GM21825 (cell line): ENCODE measurements at regions not wholly inside any gene's neighbourhood (a gene's known extent, or its start where the extent isn't known, plus 50 kb on each side); places are given as distances from the start of the nearest gene placed in this dataset.
"Not testable (repeated sequence)": the region's sequence is repeated elsewhere in the genome, so short reads cannot be mapped to it uniquely, and the experiment has no call there.

ENCODE experiments used
- ATAC-seq: cut with Tn5 transposase; IDR thresholded peaks from one replicate; pipeline ENCODE4 v1.9.1; 2021; ENCODE audit warnings: mild to moderate bottlenecking, moderate library complexity; ENCODE audit not compliant: unreplicated experiment

GRCh38 chr18:55996717-55997116 is 408.7 kb upstream of the TCF4 start:
- no peak for ATAC-seq

DNA sequence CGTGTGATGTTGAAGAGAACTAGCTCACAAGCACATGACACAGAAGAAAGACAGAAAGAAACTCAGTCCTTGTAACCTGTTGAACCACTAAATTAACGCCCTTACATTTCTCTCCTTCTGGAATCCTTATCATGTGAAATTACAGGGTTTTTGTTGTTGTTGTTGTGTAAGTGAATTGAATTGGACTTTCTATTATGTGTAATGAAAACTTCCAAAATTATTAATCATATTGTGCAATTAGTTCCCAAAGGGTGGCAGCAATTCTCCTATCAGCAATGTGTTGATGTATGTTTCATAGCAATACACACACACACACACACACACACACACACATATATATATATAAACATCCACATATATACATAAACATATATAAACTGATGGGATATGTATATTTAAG is 402.2 kb upstream of the TCF4 start:
- ATAC-seq = no peak

DNA sequence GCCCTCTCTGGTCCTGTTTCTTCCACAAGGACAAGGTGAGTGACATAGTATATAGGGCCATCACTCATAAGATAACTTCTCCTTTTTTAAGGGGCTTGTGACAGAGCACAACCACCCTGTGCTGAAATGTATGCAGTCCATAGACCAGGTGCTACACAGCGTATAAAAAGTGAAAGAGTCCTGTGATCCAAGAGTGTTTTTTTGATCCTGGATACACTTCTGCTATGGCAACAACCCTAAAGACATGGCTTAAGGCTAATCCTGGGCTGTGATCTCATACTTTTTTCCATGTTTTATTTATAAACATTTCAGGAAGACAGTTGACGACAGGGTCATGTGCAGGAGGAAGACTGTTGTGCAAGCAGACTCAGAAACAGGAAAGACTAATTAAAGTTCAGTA is 400.5 kb upstream of the TCF4 start:
- no peak for ATAC-seq

- no peak for ATAC-seq
These were observed 395.4 kb upstream of the TCF4 start for GRCh38 chr18:55983433-55983832.

DNA sequence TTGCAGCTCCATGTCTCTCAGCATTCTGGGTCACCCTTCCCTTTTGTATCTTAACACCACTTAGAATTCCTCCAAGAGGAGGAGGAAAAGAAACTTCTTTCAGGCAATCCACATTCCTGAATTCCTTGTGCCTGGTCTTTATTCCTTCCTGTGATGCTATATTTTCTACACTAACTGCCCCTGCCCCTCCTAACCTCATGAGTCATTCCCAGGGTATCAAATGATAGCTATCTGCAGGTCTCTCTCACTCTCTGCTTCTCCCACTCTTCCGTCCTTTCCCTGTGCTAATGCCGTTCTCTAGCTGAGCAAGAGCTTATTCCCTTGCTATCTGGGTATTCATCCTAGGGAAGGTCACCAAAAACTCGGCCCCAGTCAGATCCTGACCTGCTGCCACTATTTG is 395.0 kb upstream of the TCF4 start:
- ATAC-seq = no peak

DNA sequence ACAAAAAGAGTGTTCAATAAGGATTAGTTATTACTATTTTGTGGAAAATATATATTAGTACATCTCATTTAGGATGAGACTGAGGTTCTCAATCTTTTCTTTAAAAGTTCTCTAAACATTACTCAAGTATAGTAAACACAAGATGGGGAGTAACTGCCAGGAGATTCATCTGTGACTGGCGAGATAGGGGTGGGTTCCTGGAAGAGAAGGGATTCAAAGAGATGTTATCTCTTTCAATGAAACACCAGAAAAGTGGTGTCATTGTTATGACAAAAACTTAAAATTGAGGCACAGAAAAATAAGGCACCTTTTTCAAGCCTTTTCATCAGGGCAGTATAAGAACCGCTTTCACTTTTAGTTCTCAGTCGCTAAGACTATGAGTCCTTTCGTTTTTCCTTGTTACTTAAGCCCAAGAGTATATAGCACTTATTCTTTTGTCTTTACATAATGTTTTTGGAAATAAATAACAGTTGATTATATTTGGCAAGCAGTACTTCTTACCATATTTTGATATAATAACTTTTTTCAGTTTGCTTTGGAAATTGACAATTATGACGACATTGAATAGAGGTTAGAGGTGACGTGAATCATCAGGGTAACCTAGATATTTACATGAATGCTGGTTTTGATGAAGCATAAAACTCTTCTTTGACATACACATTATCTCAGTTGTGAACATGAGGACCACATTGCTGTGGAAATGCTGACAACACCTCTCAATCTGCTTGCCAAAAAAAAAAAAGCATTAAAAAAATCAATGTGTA is 393.9 kb upstream of the TCF4 start:
- ATAC-seq = no peak

GRCh38 chr18:55974521-55974920 is 386.5 kb upstream of the TCF4 start:
- no peak for ATAC-seq

- no peak for ATAC-seq
These were observed 380.6 kb upstream of the TCF4 start for GRCh38 chr18:55968550-55968949.

DNA sequence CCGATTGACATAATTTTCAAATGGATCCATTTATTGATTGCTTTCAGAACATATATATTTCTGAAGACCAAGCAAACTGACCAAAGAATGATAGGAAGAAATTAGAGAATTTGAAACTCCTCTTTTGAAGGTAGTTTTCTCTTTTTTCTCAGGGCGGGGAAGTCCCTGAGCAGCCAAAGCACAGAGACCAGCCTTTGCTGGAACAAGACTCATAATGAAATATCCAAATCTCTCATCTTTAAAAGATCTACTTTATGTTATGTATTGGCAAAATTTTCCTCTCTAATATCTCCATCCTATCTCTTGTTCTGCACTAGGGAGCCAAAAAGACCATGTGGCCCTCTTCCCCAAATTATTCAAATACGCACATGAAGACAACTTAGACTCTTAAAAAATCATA is 379.0 kb upstream of the TCF4 start:
- no peak for ATAC-seq

- ATAC-seq = no peak
These were observed 376.2 kb upstream of the TCF4 start for GRCh38 chr18:55964171-55964570.

- no peak for ATAC-seq
These were observed 365.3 kb upstream of the TCF4 start for GRCh38 chr18:55953326-55953725.

- not testable (repeated sequence) for ATAC-seq
These were observed 363.7 kb upstream of the TCF4 start for GRCh38 chr18:55951738-55952137.

DNA sequence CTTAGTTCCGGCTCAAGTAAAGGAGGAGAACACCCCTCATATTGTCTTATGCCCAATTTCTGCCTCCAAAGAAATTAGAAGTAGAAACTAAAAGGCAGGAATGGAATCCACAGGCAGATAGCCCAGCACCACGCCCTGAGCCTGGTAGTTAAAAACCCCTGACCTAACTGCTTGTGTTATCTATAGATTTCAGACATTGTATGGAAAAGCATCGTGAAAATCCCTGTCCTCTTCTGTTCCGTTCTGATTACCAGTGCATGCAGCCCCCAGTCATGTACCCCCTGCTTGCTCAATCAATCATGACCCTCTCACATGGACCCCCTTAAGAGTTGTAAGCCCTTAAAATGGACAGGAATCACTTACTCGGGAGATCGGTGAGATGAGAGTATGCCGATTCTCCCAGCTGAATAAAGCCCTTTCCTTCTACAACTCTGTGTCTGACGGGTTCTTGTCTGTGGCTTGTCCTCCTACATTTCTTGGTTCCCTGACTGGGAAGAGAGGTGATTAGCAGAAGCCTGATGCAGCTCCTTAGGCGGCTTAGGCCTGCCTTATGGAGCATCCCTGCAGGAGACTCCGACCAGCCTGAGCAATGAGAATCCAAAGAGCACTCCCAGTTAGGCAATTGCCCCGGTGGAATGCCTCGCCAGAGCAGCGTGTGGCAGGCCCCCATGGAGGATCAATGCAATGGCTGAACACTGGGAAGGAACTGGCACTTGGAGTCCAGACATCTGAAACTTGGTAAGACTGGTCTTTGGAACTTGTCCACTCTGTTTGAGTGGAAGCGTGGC is 362.6 kb upstream of the TCF4 start:
- ATAC-seq = no peak

- ATAC-seq = no peak
These were observed 346.8 kb upstream of the TCF4 start for GRCh38 chr18:55934821-55935220.

DNA sequence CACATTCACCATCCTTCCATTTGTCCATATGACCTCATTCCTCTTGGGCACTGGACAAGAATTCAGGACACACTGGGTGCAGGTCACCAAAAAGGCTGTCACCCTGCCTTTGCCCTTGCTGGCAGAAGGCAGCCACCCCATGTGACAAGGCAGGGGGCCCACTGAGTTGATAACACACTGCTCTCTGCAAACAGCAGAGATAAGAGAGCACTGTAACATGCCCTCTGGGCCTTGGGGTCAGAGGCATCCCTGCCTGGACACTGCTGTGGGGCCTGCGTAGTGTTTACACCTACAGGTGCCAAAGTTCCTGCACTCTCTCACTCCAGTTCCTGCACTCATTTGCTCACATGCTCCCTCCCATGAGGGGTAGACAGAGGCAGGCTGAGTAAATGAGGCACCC is 344.7 kb upstream of the TCF4 start:
- no peak for ATAC-seq

- ATAC-seq = no peak
These were observed 339.8 kb upstream of the TCF4 start for GRCh38 chr18:55927831-55928230.

DNA sequence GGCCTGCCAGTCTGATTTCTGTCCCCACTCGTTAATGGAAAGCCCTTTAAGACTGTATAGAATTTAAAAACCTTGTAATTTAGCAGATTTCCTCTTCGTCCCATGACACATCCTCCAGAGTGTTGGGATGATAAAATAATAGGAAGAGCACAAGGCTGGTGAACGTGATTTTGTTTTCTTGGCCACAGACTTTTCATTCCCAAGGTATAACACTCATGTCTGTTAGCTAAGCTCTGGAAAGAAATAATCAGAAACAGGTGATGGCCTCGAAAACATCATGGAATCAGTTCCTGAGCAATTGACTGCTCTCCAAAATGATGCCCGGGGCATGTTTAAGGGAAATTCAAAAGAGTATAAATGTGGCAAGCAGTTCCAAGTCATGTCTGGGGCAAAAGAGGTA is 337.8 kb upstream of the TCF4 start:
- ATAC-seq = no peak

- ATAC-seq = no peak
These were observed 332.1 kb upstream of the TCF4 start for GRCh38 chr18:55920063-55920462.

DNA sequence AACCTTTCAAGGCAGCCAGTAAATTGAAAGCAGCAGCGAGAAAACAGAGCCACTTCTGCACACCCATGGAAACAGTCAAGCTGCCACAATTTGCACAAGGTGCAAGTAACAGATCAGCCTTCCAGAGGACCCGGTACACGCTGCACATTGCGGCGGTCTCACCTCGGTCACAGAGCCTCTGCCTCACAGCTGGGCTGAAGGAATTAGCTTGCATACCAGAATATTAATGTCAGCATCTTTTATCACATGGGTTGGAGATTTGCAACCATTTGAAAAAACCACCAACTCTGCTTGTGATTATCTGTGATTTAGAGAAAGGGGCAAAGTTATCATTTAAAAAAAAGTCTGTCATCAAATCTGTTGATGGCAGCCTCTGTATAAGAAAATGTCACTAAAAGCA is 330.5 kb upstream of the TCF4 start:
- no peak for ATAC-seq

DNA sequence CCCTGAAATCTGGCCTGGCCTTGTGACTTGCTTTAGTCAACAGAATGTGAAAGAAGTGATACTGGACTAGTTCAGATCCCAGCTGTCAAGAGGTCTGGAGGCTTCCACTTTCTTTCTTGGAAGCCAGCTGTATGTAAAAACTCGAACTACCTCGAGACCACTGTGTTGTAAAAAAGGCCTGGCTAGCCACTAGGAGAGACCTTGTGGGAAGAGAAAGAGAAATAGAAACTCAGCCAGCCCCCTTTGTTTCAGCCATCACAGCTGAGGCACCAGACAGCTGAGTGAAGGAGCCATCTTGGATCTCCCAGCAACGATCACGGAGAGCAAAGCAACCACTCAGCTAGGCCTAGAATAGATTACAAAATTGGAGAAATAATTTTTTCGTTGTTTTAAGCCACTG is 324.9 kb upstream of the TCF4 start:
- ATAC-seq = no peak

GRCh38 chr18:55912071-55912470 is 324.1 kb upstream of the TCF4 start:
- no peak for ATAC-seq

DNA sequence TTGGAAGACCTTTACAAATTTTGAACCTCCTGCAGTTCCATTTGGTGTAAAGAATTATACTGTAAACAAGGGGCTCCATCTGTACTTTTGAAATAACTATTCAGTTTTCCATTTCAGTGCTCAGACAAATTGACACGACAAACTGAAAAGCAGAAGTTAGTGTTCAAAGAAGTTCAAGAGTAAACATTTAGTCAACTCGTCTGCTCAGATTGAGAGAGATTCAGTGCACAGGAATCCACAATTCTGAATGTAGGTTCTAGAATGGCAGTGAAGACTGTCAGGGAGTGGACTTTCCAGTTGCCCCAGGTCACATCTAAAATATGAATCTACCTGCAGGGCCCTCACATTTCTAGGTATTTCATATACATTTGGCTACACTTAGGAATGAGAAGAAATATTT is 322.3 kb upstream of the TCF4 start:
- no peak for ATAC-seq
